ENCODE measurements at regions not wholly inside any gene's neighbourhood (a gene's known extent, or its start where the extent isn't known, plus 50 kb on each side); places are given as distances from the start of the nearest gene placed in this dataset.
A peak's percentile ranks its signal among the peaks of the same experiment; 100 is the strongest.
"Not testable (repeated sequence)": the region's sequence is repeated elsewhere in the genome, so short reads cannot be mapped to it uniquely, and the experiment has no call there.

DNA sequence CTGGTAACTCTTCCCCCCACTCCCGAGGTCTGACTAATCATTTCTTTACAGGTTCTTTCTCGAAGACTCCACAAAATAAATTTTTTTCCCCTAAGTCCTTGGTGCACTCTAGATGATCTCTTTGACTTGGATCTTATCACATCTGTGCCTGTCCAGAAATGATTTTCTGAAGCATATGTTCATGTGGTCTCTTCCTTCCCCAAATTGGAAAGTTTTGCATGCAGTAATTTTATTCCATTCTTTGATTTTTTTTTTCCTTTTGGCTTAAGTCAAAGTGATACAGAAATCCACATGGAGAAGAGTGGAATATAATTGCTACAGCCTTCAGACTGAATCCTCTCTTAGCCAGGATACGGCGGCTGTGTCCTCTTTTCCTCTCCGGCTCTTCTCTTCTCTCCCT, 213.3 kb downstream of the BMP4 start:
- no peak for DNase-seq (ENCODE audit: low read depth)

DNA sequence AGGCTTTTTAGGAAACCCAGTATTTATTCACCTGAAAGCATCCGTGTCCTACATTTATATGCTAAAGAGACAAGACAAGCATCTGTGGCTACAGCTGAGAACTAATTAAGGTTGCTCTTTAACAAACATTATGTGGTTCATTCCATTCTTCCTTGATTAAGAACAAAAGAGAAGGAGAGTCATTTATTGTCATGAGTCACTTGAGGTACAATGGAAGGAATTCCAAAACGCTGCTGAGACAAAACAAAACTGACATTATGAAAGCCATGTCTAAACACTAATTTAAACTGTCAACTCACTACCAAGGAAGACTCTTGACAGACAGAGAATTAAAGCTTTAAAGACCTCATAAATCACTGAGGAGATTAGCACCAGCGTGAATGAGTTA, 214.4 kb downstream of the BMP4 start:
- DNase-seq (ENCODE audit: low read depth), result no peak

DNA sequence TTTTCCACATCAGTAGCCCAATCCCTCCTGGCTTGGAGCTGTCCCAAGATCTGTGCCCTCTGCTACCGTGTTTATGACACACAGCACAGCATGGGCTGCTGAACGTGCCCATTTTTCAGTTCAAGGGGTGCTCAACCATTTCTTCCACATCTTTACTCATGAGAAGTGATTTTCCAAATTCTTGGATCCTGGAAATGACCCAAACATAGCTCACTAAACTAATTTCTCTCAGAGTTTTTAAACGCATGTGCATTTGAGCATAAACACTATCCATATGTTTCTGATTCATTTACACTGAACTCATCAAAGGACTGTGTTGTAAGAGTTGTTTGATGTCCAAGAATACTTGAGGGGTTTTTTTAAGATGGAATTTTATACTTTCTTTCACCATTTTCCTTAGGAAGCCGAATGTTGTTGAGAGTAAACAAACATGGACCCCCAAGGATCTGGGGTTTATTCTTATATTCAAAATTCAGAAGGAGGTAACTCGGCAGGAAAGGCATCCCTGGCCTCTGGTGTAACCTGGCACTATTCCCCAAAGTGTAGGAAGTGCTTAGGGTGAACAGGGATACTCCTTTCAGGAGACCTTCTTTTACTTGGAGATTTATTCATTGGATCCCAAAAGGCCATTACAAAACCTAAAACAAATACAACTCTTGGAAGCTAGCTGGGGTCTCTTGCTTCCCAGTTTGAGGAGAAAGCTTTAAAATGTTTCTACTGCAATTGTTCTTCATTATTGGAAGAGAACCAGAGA, 215.0 kb downstream of the BMP4 start:
- DNase-seq (ENCODE audit: low read depth), result no peak

DNA sequence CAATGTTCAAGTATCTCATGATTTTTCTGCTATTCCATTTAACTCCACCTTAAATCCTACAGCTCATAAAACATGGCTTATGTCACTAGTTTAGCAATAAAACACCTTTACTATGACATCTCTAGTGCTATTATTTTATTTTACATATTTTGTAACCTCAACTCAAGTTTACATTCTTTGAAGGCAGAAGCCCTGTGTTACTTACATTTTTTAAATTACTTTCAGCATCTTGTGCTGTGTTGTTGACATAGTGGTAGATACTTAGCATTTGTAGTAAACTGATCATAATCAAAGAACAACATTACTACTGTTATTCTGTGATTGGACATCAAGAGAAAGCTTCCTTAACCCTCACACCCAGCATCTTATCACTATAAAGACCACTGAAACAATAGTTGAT, 216.1 kb downstream of the BMP4 start:
- DNase-seq (ENCODE audit: low read depth), result no peak

DNA sequence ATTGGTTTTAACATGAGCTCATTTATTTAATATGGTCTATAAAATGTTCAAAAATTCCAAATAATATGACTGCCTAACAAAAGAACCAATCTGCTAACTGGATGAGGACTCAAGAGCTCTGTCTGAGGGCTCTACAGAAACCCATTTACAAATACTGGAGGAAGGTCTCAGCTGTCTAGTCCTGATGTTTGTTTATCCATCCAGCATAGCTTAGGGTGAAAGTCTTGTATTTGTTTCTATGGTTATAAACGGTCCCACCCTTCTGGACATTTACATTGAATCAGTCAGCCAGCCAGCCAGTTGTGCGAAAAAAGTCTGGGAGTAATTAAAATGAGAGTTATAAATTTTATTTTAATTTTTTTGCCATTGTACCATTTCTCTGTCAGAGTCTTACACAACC, 220.7 kb downstream of the BMP4 start:
- no peak for DNase-seq (ENCODE audit: low read depth)

DNA sequence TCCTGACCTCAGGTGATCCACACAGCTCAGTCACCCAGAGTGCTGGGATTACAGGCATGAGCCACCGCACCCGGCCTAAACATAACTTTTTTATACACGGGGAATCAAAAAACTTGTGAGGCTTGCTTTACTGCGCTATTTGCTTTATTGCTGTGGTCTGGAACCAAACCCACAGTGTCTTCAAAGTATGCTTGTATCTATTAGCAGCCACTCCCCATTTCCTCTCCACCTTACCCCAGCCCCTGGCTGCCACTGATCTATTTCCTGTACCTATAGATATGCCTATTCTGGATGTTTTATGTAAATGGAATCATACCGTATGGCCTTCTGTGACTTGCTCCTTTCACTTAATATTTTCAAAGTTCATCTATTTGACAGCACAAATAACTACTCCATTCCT, 233.4 kb downstream of the BMP4 start:
- no peak for DNase-seq (ENCODE audit: low read depth)

DNA sequence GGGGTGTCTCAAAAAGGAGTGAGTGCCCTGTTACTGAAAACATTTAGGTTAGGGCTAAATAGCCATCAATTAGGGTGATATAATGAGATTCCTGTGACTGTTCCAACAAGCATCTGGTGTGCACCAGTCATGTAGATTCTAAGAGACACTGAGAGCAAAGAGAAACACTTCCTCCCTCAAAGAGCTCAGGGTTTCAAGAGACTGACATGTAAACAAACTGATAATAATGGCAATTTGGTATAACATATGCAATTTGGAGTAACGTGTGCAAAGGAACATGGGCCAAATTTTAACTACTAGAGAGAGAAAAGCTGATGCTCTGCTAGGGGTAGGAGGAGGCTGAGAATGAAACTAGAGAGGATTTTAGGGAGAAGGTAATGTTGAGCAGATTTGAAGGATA, 237.1 kb downstream of the BMP4 start:
- DNase-seq (ENCODE audit: low read depth), result no peak

DNA sequence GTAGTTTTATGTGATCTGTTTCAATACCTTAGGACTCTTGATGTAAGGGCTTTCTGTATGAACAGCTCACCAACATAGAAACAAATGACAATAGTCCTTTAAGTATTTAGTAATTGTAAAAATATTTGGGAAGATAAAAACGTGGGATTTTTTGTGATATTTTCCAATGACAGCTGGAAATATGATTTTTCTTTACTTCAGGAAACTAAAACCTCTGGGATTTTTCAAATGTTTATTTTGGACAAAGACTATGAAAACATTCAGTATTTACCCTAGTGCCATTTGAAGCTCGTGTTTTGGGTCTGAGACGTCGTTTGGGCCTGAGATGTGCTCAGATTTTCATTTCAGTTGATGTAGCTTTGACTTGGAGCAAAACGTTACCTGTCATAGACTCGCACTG, 240.0 kb downstream of the BMP4 start:
- no peak for DNase-seq (ENCODE audit: low read depth)

DNA sequence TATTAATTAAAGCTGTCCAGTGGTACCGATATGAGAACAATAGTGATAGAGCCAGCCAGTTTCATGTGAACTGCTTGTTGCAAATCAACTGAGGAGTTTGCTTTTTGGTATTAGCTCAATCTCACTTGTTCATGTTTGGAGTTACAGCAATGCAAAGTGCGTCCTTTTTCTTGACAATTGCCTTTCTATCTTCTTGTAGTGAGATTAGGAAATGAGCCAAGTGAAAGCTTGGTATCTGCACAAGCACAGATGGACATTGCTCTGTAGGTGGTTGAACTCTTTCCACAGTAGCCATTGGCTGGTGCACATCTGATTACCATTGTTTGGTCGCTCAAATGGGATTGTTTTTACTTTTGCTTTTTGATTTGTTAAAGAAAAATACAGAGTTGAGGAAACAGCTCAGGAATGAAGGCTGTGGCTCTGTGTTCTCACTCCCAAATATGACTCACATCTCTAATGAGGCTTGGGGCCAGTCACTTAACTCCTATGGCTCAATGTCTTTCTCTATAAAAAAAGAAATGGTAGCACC, 241.4 kb downstream of the BMP4 start:
- peak; percentile 77 for DNase-seq (ENCODE audit: low read depth)

DNA sequence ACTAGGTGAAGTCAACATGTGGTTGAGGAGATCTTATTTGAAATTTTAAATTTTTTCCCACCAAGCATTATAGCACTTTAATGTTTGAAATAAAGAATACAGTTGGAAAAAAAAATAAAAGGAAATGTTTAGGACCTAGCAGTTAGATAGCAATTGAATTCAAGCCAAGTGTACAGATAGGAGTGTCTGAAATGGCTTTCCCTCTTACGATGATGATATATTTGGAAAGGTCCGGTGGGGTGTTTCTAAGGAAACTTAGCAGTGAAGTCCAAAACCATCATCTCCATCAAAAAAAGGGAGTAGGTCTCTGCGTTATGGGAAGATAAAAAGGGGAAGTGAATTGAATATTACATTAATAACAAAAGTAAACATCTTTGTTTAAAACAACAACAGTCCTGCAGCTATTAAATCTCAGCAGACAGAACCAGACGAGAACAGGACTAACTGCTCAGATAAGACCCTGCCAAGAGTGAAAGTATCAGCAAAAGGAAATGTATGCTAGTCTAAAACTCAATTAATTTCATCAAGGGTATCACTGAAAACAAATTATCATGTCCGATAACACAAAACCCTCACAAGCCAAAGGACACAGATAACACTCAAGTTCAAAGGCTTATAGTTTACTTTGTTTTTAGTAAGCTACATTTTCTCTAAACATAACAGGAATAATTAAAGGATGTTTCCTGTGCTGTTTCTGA, 242.0 kb downstream of the BMP4 start:
- no peak for DNase-seq (ENCODE audit: low read depth)

DNA sequence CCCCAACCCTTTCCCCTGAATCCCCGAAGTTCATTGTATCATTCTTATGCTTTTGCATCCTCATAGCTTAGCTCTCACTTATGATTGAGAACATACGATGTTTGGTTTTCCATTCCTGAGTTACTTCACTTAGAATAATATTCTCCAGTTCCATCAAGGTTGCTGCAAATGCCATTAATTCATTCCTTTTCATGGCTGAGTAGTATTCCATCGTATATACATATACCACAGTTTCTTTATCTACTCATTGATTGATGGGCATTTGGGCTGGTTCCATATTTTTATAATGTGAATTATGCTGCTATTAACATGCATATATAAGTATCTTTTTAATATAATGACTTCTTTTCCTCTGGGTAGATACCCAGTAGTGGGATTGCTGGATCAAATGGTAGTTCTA, 243.7 kb downstream of the BMP4 start:
- DNase-seq (ENCODE audit: low read depth), result not testable (repeated sequence)

DNA sequence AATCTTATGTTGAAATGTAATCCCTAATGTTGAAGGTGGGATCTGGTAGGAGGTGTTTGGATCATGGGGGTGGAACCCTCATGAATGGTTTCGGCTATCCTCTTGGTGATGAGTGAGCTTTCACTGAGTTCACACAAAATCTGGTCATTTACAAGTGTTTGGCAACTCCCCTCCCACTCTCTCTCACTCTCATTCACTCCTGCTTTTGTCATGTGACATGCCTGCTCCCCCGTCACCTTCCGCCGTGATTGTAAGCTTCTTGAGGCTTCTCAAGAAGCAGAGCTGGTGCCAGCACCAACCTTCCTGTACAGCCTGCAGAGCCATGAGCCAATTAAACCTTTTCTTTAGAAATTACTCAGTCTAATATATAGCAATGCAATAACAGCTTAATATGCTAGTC, 245.4 kb downstream of the BMP4 start:
- no peak for DNase-seq (ENCODE audit: low read depth)

DNA sequence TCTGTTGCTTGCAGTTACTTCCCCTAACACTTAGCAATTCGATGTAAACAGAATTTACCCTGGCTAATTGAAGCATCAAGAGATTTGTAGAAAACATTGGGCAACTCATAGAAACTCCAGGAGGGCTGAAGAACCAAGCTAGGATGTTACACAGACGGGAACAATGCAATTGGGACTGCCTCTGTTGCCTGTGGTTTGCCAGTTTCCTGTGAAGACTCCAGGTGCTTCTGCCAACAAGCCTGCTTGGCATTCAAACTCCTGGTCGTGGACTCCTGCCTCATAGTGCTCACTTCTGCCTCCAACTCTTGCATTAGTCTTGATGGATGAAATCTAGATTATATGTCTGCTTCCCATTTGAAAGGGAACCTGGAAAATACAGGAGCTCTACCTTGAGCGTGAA, 246.0 kb downstream of the BMP4 start:
- peak; percentile 16 for DNase-seq (ENCODE audit: low read depth)

DNA sequence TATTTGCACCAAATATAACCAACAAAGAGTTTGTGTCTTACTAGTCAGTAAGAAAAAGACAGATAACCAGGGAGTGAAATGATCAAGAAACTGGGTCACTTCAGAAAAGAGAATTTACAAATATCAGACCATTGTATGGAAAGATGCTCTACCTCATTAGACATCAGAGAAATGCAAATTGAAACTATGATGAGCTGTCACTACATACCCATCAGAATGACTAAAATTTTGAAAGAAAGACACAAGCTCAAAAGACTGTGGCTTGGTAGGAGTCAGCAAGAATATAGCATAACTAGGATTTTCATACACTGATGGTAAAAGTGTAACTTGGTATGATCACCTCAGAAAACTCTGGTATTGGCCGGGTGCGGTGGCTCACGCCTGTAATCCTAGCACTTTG, 247.2 kb downstream of the BMP4 start:
- DNase-seq (ENCODE audit: low read depth), result no peak

DNA sequence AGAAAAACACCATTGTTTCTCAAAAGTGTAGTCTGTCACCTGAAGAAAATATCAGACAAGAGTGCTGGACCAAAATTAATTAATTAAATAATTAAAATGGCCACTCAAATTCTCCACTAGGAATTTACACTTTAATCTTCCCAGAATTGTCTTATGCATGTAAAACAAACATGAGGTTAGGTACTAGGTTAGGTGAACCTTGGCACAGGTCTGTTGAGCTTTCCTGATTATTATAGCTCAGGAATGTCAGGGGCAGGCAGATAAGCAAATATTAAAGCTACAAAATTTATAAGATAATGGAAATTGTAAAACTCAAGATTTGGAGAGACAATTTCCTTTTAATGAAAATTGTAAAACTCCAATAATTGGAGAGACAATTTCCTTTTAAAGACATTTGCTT, 253.2 kb downstream of the BMP4 start:
- no peak for DNase-seq (ENCODE audit: low read depth)

DNA sequence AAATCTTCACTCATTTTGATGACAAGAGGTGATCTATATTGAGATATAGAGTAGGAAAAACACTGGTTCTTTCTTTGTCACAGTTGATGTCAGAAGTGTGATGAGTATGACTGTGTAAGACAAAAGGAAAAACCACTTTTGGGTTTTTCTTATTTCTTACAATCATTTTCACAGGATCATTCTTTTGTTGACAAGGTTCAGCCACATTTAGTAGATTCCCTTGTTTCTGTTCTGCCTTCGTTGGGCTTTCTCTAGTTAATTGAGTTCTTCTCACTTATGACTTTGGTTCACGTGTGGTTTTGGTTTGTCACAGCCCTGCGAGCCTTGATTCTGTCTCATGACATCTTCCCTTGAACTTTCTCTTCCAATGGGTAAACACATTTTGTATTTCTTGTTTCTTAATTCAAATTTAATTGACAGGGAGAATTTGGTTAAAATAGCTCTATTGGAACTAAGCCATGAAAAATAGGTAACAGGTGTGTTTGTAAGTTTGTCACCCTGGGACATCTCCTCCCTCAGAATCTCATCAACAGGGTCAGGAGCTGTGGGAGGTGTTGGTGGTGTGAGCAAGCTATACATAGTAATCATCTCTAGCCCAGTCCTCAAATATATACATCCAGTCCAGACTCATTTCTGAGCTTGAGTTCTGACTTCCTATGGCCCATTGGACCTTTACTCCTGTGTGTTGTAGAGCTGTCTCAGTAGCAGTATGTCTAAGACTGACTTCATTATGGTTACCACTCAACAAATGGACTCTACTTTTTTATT, 255.3 kb downstream of the BMP4 start:
- no peak for DNase-seq (ENCODE audit: low read depth)

DNA sequence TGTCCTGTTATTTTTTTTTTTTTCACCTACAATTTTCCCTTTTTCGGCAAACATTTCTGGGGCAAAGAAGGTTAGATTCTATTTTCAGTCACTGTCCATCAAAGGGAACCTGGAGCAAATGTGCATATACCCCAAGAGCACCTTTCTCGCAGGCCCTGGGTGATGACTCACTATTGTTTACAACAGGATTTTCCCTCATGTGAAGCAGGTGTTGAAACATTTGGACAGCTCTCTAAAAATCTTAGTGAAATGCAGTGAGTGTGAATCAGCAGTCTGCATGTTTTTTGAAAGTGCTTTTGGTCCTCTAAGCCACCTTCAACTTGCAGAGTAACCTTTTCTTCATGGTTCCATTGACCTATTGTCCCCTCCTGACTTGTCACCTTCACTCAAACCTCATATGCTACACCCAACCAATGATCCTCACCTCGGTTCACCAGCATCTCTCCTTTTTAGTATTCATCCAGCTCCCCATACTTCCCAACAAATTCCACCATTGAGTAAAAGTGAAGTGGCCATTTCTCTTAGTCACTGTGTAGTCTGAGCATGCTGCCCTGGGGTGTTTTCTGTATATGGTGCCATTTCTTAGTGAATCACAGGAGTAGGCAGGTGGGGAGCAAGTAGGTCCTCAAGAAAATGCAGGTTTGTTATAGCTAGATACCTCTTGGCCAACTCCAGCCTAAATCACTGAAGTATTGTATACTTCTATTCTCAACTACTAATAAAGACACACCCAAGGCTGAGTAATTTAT, 260.2 kb downstream of the BMP4 start:
- peak; percentile 8 for DNase-seq (ENCODE audit: low read depth)

DNA sequence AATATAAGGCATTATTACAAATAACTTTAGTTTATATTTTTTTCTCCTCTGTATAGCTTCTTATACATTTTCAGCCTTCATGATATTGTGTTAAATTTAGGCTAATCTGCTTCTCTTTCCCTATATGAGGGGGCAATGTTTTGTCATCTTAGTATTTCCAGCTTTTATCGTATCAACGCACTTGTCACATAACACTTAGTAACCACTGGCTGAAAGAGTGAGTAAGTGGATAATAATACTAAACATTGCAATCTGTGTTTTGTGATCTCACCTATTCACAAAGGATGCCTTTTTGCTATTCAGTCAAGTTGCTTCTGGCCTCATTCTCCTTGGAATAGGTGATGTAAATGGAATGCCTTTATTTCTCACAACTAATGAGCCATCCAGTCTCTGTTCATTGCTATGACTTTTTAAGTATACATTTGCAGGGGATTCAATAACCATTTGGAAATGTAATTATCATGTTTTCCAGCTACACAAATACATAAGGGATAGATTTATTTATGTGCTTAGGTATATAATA, 260.9 kb downstream of the BMP4 start:
- DNase-seq (ENCODE audit: low read depth), result no peak

DNA sequence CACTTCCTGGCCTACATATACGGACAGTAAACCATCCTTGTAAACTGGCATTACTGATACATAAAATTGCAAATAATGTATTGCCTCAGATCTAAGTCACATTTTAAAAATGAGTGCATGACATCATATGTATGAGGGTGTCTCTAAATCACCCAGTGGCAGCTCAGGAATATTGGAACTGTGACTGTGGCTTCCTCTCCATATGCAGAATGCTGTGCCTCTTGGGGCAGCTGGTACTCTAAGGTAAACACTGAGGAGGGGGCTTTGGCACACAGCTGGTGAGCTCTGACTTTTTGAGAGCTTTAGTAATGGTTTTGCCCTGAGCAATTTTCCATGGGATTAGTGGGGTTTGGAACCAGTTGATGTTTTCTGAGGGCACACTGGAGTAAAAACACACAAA, 263.7 kb downstream of the BMP4 start:
- DNase-seq (ENCODE audit: low read depth), result no peak

DNA sequence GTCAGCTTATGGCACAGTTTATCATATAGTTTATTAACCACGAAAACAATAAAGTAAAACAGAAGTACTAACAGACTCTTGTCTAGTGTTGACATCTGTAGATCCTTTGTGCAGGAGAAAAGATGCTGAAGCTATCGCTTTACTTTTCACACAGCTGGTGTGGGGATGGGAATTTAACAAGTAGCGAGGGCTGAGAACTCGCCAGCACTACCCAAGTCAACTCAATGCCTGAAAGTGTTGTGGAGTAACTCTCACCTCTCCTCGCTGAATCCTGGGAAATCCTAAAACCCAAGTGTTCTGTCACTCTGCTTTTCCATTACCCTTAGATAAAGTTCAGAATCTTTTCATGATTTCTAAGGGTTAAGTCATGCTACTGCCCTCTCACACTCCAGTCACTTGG, 264.2 kb downstream of the BMP4 start:
- no peak for DNase-seq (ENCODE audit: low read depth)

DNA sequence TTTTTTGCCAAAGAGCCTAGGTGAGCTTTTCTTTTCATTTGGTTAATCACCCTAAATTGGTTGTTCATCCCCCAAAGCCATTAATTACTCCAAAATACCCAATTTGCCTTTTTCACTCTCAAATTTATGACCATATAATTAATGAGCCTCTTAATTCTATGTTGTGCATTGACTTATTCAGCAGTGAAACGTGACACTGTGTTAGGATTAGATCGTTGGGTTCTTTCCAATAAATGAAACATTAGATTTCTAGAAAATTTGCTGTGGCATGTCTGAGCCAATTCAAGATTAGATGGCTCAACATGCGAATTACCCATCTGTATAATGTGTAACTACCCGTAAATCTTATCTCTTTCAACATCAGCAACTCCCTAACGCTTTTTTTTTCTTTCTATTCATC, 273.4 kb downstream of the BMP4 start:
- no peak for DNase-seq (ENCODE audit: low read depth)

DNA sequence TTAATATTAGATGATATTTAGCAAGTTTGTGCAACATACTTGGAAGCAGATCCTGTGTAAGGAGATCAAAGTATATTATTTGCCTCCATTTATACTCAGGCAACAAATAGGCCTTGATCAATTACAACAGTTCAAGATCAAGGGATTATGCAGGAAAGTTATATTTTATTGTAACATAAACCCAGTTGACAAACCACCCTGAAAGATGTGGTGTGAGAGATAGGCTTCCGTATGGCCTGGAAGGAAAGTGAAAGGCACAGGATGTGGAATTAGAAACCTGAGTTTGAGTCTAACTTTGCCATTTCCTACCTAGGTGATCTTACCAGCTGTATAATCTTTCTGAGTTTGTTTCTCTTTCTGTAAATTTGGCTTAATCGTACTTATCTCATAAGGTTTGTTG, 284.1 kb downstream of the BMP4 start:
- no peak for DNase-seq (ENCODE audit: low read depth)
